Head of caudate nucleus (tissue), 42 donors: ENCODE measurements at regions not wholly inside any gene's neighbourhood (a gene's known extent, or its start where the extent isn't known, plus 50 kb on each side); places are given as distances from the start of the nearest gene placed in this dataset.

ENCODE experiments used
- DNase-seq, 42 donors: peaks; one replicate each; pipeline versions ENCODE4 v3.0.0 to v3.0.0-alpha.2; 2020 to 2021; ENCODE audit warnings: mixed read lengths in 7 of 42
- intact Hi-C: fragments of 100-400 bp; cut with DNase I; formaldehyde crosslinking; loops from one replicate; pipeline ENCODE4 v1.15.0; 2022

DNA sequence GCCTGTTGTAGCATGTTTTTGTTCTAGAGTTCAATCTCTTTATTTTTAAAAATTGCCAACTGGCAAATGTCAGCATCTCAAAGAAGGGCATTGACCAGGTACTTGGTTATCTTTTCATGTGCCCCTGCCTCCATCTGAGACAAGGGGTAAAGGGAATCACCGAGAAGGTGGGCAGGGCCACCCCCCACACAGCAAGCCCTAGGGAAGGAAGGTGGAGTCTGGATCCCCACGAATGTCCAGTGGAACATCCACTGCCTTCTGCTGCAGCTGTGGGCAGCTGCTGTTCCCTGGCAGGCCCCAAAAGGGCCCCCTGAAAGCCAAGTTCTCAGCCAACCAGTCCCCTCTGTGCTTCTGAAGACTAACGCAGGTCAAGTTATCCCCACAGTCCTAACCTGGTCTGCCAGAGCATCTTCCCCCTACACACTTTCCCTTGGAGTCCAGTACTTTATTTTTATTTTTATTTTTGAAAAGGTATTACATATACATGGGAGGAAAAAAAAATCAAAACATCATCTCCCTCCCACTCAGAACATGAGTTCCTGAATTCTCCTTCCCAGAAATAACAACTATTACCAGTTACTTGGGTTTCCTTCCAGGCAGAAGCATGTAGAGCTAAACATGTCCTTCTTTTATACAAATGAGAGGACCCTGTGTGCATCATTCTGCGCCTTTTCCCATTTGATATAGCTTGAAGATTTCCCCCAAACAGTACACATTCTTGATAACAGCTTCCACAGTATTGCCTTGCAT lies 253.7 kb downstream of the MAFB start:
- peak in 1 of 42 donors; percentile 19 for DNase-seq
- intact Hi-C loops = no loop called here

DNA sequence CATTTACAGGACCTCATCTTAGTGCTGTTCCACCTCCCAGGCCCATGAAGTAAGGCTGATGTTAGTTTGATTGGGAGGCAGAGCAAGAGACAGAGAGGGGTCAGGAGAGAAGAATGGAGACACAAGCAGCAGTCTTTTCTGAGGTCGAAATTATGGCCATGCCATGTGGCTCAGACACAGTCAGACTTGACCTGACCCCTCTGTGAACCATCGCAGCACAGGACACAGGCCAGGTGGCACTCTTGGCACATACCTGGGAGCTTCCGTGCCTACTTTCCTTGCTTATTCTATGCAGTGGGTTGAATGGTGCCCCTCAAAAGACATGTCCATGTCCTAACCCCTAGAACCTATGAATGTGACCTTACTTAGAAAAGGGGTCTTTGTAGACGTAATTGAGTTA lies 254.9 kb downstream of the MAFB start:
- intact Hi-C loops = no loop called here
- peak in 1 of 42 donors; percentile 8 for DNase-seq

DNA sequence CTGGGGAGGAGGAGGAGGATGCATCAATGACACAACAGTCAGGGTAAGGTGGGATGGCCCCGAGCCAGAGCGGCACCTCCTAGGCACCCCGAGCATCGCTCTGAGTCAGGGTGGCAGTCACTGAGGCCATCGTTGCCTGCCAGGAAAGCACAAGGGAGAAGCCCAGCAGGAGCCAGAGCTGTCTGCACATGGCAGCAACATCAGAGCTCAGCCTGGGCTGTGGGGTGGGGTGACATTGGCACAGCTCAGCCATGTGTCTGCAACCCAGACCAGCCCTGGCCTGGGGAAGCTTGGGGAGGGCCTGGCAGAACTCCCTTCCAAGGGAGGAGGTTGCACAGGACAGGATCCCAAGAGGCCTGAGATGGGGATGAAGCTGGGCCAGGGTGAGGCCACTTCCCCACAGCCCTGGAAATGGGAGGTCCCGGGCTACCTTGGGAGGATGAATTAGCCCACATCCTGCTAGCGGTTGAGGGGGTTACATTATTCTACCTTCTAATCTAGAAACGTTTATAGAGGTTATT lies 255.6 kb downstream of the MAFB start:
- peak in 1 of 42 donors; percentile 25 for DNase-seq
- intact Hi-C loops = no loop called here

- DNase-seq = no peak
- intact Hi-C loops = no loop called here
These were observed 257.4 kb downstream of the MAFB start for GRCh38 chr20:40431611-40432010.

DNA sequence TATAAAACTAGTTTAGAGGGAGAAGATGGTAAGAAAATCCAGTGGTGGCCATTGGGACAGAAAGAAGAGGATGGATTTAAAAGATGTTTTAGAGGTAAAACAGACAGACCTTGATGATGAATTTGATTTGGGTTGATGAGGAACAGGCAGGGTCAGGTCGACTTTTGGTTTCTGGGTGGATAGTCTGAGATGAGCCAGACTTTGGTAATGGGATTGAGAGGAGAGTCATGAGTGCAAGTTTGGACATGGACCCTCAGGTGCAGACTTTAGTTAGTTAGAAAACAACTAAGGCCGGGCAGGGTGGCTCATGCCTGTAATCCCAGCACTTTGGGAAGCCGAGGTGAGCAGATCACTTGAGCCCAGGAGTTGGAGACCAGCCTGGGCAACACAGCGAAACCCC lies 257.9 kb downstream of the MAFB start:
- intact Hi-C loops = no loop called here
- DNase-seq = peak in 1 of 42 donors; percentile 29

- intact Hi-C loops = no loop called here
These were observed 262.0 kb downstream of the MAFB start for GRCh38 chr20:40427026-40427425.

GRCh38 chr20:40424695-40425094 lies 264.3 kb downstream of the MAFB start:
- DNase-seq = no peak
- intact Hi-C loops = no loop called here

More at GRCh38 chr20:40427026-40427425, 262.0 kb downstream of the MAFB start:
- DNase-seq = no peak

- DNase-seq = no peak
- intact Hi-C loops = no loop called here
These were observed 266.4 kb downstream of the MAFB start for GRCh38 chr20:40422656-40423055.

- no peak for DNase-seq
- intact Hi-C loops = no loop called here
These were observed 272.8 kb downstream of the MAFB start for GRCh38 chr20:40416274-40416673.

GRCh38 chr20:40414843-40415615 lies 274.0 kb downstream of the MAFB start:
- DNase-seq = no peak
- intact Hi-C loops = no loop called here

DNA sequence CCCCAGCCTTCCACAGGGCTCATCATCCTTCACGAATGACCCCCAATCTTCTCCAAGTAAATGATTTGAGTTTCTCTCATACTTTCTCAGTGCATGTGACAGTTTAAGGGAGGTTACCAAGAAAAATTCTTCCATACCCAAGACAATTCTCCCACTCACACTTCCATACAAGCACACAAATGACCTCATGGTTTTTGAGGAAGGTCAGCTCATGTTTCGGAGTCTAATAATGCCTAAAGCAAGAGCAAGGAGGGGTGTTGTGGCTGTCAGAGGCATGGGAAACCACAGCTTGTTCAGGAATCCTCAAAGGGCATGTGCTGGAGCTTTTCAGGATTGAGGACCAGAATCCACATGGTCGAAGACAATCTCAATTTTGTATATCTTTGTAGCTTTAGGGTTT lies 279.0 kb downstream of the MAFB start:
- no peak for DNase-seq
- intact Hi-C loops = no loop called here

DNA sequence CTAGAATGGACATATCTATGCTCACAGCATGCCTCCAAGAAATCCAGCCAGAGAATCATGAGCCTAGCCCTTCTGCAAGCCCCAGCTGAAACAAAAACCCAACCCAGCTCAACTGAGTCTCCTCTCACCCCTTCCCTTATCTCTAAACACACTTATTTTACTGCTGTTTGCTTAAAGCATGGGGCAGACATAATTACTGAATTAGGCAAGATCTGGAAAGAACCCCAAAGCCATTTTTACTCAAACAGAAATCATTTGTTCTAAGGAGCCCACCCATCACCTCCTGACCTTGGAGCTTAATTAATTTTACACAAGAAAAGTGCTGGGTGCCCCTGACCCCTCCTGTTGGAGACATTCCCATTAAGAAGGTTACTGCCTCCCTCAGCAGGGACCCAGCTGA lies 291.6 kb downstream of the MAFB start:
- intact Hi-C loops = no loop called here
- DNase-seq = no peak

DNA sequence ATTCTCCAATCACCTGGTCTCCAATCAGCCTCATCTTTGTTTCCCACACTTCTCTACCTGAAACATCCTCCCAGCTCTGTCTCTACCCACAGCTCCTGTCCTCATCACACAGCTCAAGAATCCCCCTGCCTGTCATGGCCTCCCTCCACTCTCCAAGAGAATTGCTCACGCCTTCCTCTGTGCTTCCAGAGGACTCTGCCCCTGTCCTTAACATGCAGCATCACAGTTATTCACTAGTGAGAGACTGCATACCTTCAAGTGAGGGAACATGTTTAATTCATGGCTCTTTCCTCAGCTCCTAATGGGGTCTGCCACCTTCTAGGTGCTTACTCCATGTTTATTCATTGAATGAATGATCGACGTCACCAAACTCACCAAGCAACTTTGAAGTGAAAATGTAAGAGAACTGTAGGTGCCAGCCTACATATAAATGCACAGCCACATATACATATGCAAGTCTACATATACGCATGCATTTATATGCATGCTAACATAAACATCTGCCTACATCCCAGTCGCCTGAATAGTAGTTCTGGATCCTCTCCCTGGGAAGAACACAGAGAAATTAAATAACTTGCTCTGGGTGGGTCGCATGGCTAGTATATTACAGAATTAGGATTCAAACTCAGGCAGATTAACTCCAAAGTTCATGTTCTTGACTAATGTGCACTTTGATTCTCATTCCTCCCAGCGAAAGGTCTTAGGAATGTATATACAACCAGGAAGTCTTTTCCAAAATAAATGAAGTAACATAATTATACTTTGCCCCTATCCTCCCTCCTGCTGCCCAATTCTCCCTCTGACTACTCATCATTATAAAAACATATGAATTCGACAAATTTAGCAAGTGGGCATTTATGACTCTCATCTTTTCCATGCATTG lies 295.6 kb downstream of the MAFB start:
- intact Hi-C loops = no loop called here
- no peak for DNase-seq

GRCh38 chr20:40390654-40391053 lies 298.4 kb downstream of the MAFB start:
- intact Hi-C loops = no loop called here
- no peak for DNase-seq

DNA sequence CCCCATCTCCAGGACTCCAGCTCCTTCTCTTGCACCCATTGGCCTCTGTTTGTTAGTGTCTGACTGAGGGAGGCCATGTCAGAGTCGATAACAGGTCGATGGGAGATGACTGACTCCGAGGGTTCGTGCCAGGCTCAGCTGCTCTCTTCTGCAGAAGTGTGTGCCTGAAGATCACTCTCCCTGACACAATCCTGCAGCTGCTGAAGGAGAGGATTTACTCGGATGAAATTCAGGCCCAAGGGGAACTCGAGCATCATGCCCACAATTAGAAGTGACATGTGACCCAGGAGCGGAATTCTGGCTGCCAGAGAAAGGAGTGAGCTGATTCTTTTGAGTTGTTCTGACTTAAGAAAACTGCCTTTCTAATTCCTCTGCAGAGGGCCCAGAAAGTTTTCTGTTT lies 318.2 kb downstream of the MAFB start:
- DNase-seq = peak in 2 of 42 donors; percentile 2 to 7
- intact Hi-C loops = no loop called here

GRCh38 chr20:40368876-40369275 lies 320.2 kb downstream of the MAFB start:
- intact Hi-C loops = no loop called here
- no peak for DNase-seq

- DNase-seq = no peak
- intact Hi-C loops = no loop called here
These were observed 327.1 kb downstream of the MAFB start for GRCh38 chr20:40361916-40362315.

DNA sequence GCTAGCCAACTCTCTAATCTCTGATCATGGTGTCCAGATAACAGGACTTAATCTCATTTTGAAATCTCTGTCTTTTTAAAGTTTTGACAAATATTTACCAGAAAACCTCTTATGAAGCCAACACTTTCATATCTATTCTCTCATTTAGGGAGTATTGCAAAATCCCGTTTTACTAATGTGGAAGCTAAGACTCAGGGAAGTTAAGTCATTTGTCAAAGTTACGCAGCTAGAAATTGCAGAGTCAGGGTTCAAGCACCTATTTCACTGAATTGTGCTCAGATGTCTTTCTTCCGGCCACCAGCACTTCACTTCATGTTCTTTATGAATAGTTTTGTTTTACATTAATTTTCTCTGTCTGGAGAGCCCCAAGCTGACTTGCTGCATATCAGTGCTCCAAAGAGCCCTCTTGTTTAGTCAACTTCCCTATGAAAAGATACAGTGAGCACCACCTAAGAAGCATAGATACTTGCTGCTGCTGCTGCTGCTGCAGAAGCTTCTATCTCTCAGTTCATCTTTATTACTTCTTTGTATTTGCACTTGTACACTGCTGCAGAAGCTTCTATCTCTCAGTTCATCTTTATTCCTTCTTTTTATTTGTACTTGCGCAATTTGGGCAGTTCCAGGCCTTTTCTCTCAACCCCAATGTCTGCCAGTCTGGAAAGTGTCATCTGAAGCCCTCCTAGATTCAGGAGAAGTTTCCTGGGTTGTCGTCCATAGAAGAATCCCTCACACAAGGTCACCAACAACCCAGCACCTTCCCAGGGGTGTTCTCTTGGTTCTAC lies 329.7 kb downstream of the MAFB start:
- intact Hi-C loops = no loop called here
- DNase-seq = no peak

GRCh38 chr20:40354880-40355279 lies 334.2 kb downstream of the MAFB start:
- intact Hi-C loops = no loop called here
- DNase-seq = no peak
